Ishikawa (cell line): ENCODE measurements at regions not wholly inside any gene's neighbourhood (a gene's known extent, or its start where the extent isn't known, plus 50 kb on each side); places are given as distances from the start of the nearest gene placed in this dataset.

ENCODE experiments used
- CEBPB ChIP-seq: IDR thresholded peaks from 2 replicates; pipeline ENCODE4 v1.6.1; 2012
- EP300 ChIP-seq: IDR thresholded peaks from 2 replicates; pipeline ENCODE4 v1.6.1; 2012; ENCODE audit warnings: borderline replicate concordance
- NFIC ChIP-seq: IDR thresholded peaks from 2 replicates; pipeline ENCODE4 v1.6.1; 2012
- YY1 ChIP-seq: IDR thresholded peaks from 2 replicates; pipeline ENCODE4 v1.6.1; 2012; ENCODE audit warnings: low read depth

GRCh38 chr1:94686882-94687281, 133.3 kb upstream of the SLC44A3 start:
- TF ChIP-seq NFIC (no peak), YY1 (no peak), EP300 (no peak), CEBPB (no peak)
